ENCODE measurements at regions not wholly inside any gene's neighbourhood (a gene's known extent, or its start where the extent isn't known, plus 50 kb on each side); places are given as distances from the start of the nearest gene placed in this dataset.

- no peak for TF ChIP-seq CTCF (IDR thresholded peaks at IDR 0.05; ENCODE audit: poor library complexity, severe bottlenecking)
- TF ChIP-seq, protein P1, sequence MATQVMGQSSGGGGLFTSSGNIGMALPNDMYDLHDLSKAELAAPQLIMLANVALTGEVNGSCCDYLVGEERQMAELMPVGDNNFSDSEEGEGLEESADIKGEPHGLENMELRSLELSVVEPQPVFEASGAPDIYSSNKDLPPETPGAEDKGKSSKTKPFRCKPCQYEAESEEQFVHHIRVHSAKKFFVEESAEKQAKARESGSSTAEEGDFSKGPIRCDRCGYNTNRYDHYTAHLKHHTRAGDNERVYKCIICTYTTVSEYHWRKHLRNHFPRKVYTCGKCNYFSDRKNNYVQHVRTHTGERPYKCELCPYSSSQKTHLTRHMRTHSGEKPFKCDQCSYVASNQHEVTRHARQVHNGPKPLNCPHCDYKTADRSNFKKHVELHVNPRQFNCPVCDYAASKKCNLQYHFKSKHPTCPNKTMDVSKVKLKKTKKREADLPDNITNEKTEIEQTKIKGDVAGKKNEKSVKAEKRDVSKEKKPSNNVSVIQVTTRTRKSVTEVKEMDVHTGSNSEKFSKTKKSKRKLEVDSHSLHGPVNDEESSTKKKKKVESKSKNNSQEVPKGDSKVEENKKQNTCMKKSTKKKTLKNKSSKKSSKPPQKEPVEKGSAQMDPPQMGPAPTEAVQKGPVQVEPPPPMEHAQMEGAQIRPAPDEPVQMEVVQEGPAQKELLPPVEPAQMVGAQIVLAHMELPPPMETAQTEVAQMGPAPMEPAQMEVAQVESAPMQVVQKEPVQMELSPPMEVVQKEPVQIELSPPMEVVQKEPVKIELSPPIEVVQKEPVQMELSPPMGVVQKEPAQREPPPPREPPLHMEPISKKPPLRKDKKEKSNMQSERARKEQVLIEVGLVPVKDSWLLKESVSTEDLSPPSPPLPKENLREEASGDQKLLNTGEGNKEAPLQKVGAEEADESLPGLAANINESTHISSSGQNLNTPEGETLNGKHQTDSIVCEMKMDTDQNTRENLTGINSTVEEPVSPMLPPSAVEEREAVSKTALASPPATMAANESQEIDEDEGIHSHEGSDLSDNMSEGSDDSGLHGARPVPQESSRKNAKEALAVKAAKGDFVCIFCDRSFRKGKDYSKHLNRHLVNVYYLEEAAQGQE (IDR thresholded peaks at IDR 0.05; ENCODE audit: borderline replicate concordance): no peak
- no peak for TF ChIP-seq EP300 (conservative IDR thresholded peaks at IDR 0.05; ENCODE audit: poor library complexity, severe bottlenecking)
- TF ChIP-seq EZH2 (IDR thresholded peaks at IDR 0.05; ENCODE audit: borderline replicate concordance, insufficient read depth, low read length, poor library complexity, severe bottlenecking): no peak
- no peak for TF ChIP-seq POLR2AphosphoS5 (IDR thresholded peaks at IDR 0.05)
- no peak for TF ChIP-seq RAD21 (conservative IDR thresholded peaks at IDR 0.05)
Observed at GRCh38 chr5:89936576-89936975, 473.0 kb downstream of the CETN3 start.

All from neural cell (in vitro differentiated cells).